ENCODE measurements at regions not wholly inside any gene's neighbourhood (a gene's known extent, or its start where the extent isn't known, plus 50 kb on each side); places are given as distances from the start of the nearest gene placed in this dataset.

DNA sequence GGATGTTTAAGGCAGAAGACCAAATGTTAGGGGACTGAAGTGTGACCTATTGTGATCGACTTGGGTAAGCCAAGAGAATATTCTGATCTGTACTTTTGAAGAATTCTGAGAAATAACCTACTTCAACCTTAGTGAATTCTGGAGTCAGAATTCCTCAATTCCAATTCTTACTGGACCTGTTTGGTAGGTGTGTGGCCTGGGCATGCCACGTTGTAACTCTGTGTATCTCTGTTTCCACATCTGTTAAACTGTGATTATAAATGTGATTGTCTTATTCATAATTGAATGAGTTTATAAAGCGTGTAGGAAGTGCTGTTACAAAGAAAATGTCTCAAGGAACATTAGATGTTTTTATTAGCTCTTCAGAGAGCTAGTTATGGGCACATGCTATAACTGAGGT lies 64.5 kb downstream of the TUSC1 start:
- DNase-seq, result no peak

DNA sequence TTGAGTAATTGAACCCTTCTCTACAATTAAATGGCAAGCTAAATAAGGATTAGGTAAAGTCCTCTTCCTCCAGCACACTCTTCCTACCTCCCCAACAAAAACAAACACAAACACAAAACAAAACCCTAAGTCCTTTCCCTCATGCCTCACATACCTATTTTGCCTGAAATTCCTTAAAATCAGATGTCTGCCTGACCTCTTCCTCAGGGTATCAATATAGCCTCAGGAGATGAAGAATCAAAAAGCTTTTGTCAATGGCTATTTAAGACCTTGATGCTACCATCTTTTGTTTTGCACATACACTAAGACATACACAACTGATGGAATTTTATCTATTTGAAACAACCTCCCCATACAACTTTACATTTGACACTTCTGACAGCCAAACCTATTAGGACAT lies 75.1 kb downstream of the TUSC1 start:
- no peak for DNase-seq

DNA sequence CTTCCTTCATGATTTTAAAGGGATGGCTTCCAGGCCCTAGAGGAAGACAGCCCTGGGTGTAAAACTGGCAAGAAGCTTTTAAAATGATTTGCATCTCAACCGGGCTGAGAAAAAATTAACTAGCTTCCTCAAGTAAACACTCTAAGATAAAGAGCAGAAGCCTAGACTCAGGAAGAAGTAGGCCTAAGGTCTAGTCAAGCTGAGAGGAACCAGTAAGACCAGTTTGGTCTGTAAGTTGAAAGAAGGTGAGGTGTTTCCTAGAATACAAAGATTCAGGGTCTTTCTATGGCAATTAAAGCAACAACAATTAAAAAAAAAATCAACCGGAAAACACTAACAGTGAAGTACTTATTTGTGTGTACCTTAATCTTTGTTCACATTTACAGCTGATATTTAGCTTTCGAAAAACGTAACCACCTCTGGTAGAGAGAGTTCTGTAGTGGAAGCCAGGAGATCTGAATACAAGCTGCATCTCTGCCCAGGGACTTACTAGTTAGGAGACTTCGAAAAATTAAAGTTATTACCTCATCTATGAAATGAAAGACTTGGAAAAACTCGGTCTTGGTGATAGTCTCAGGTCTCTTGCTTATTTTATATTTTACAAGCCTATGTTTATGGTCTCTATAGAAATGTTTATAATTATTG lies 75.7 kb downstream of the TUSC1 start:
- no peak for DNase-seq

DNA sequence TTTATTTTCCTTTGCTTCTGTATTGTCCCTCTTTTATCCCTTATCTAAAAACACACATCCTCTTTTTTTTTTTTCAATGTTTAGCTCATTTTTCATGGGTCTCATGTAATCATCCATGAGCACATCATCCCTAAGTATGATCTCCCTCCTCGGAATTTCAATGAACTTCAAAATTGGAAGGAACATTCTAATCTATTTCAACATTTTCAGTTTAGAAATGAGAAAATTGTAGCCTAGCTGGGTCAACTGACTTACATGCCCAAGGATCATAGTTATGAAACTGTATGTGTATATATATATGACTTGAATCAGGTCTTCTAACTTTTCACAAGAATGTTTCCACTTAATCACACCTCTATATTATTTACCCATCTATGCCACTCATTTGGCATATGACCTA lies 77.7 kb downstream of the TUSC1 start:
- DNase-seq, result no peak

DNA sequence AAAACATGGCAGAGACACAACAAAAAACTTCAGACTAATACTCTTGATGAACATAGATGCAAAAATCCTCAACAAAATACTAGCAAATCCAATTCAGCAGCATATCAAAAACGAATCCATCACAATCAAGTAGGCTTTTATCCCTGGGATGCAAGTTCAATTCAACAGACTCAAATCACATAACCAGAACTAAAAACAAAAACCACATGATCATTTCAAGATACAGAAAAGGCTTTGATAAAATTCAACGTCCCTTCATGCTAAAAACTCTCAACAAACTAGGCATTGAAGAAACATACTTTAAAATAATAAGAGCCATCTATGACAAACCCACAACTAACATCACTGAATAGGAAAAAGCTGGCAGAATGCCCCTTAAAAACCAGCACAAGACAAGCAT lies 93.6 kb downstream of the TUSC1 start:
- no peak for DNase-seq

DNA sequence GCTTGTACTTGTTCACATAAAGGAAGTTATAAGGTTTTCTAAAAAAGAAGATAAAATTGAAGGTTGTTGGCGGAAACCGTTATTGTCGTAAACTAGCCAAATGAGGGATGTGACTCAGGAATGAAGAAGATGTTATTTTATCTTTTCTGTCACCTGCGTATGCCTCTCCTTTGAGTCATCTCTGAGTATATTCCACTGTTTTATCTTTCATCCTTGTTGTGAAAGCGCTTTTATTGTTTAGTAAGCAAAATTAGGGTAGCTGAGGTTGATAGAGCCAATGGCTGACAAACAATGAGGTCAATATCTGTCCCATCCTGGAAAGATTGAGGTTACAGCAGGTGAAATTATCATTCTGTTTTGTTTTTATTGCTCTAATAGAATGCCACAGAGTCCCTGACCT lies 105.0 kb downstream of the TUSC1 start:
- DNase-seq, result no peak

DNA sequence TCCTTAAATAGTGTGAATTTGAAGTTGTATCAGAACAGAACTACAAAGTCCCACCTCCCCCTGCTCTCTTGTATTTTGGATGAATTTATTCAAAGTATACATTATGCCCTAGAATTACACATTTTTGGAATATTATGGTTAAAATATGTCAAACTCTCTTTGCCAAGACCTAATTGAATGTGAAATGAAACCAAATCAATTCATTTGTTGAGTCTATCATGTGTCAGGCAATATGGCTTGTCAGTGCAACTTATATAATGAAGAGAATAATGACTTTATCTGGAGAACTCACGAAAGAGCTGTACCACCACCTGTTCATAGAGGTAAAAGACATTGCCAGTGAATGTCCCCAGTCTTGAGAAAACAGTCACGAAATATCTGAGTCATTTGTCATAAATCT lies 106.8 kb downstream of the TUSC1 start:
- DNase-seq, result no peak

DNA sequence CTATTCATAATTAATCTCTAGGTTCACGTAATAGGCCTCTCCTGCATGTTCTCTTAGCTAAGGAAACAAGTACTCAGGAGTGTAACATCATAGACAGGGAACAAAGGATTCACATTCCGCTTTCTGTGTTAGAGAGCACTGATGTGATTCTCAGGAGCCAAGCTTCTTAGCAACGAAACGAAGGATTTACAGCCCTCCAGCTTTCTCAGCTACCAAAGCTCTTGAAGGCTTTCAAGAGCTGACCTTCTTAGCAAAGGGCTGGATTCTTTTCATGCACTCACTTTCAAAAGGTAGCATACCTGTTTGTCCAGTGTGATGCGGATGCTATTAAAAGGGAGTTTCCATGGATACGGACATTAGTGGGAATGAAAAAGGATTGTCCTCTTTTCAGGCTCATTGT lies 107.4 kb downstream of the TUSC1 start:
- no peak for DNase-seq

DNA sequence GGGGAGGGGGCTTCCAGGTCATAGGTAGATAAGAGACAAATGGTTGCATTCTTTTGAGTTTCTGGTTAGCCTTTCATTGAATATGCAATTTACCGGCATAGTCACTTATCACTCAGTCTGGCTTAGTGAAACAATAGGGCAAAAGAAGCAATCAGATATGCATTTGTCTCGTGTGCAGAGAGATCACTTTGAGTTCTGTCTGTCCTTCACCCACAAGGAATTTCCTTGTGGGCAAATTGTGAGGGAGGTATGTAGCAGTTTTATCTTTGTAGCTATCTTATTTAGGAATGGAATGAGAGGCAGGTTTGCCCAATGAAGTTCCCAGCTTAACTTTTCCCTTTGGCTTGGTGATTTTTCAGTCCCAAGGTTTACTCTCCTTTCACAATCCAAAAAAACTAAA lies 116.1 kb downstream of the TUSC1 start:
- DNase-seq, result no peak

DNA sequence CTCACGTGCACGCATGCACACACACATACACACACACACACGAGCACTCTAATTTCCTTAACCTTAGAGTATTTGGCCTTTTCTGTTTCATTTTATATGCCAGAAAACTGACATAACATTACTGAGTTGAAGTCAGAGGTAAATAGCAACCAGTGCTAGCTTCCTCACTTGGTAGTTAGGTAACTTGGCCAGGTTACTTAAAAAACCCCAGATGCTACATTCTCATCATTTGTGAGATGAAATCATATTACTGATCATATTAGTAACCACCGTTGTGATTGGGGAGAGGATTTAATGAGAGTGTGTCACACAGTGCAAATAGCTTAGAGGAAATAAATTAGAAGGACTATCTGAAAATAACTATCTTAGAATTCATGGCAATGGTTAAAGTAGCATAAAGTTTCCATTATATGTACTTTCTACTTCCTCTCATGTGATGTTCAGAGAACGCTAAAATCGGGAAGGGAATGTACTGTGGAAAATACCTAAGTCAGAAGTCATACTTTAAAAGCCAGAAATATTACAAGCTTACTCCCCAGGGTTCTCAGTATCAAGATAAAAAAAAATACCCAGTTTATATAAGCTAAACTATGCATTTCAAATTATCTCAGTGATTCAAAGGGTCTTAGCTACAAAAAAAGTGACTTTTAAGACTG lies 120.5 kb downstream of the TUSC1 start:
- DNase-seq, result no peak

DNA sequence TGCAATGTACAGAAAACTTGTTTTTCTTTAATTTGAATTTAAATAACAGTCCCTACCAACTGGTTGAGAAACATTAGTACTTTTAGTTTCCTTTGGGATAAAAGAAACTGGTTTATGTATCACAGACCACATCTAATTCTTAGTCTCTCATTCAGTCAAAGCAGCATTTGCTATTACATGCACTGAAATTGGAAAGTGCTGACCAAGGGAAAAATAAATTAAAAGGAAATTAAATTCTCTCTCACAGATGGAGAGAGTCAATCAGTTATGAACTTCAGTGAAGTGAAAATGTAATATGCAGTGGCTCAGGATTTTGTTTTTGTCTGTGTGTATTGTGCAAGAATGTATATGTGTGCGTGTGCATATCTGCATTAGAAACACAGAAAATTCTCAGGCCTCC lies 121.7 kb downstream of the TUSC1 start:
- DNase-seq, result no peak

DNA sequence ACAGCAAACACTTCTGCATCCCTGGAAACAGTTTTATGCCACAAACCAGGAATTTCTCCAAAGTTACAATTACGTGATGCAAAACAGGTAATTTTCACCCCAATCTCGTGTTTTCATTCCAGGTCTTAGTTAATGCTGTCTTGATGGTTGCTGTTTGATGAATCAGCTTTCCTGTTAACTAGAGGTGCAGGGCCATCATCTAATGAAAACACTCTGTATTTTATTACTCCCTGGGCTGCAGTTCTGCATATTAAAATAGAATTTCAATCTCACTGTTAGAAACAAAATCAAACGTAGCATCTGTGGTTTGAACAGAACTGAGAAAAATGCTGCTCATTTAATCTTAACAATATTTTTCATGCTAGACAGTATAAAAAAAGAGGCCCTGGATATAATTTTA lies 129.4 kb downstream of the TUSC1 start:
- no peak for DNase-seq

DNA sequence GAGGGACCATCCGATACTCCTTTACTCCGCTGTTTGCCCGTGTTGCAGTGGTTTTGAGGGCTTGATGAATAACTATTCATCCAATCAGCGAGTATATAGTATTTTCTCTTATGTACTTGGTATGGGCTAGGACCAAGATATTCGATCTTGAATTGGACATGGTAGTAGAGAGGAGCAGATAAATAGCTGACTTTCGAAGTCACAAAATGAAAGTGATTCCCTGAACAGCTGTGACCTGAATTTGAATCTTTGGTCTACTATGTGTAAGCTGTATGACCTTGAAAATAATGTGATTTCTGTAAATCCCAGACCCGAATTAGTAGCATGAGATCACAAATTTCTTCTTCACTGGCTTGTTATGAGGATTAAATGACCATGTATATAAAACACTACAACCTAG lies 134.4 kb downstream of the TUSC1 start:
- DNase-seq, result no peak

DNA sequence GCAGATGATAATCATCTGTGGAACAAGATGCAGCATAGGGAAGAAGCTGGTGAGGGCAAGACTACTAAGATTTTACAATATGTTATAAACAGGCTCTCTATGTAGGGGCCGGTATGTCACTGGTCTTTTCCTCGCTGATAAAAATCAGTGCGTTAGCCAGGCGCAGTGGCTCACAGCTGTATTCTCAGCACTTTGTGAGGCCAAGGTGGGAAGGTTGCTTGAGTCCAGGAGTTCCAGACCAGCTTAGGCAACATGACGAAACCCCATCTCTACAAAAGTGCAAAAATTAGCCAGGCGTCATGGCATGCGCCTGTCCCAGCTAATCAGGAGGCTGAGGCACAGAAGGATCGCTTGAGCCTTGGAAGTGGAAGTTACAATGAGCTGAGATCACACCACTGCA lies 135.9 kb downstream of the TUSC1 start:
- no peak for DNase-seq

DNA sequence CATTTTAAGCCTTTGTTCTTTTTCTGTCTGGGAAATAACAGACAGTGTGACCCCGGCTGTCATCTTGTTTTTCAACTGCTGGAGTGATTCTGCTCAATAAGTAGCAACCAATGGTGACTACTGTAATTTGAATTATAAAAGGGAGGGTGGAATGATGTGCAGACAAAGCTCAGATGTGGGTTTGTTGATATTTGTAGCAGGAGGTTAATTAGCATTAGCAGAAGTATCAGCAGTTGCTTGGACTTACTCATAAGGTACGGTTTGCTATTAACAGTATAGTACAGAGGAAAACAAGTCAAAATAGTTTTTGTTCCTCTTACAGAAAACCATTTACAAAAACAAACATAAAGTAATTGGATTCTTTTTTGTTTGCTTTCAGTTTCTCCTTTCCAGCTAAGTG lies 140.4 kb downstream of the TUSC1 start:
- DNase-seq, result no peak

DNA sequence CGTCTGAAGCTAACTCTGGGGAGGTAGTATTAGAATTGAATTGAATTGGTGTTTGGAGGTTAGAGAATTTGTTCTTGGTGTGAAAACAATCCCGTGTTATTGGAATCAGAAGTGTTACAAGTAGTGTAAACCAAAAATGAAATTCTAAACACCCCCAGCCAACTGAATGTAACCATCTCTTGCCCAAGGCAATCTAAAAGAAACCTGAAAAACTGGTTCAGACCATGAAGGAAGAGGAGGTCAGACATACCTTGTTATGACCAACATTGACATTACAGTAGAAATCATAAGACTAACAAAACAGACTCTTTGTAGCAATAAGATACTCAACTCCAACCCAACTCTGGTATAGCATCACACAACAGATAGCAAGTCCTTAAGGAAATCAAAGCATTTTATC lies 159.0 kb downstream of the TUSC1 start:
- DNase-seq, result no peak

DNA sequence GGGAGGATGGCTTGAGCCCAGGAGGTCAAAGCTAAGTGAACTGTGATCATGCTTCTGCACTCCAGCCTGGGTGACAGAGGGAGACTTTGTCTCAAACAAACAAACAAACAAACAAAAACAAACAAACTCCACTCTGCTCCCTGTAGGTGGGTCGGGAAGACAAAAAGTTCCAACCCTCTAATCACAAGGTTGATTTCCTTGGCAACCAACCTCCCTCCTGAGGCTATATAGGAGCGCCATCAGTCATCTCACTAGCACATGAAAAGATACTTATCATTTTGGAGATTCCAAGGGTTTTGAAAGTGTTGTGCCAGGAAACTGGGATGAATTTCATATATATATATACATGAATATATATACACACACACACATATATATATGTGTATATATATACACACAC lies 160.5 kb downstream of the TUSC1 start:
- DNase-seq, result no peak

DNA sequence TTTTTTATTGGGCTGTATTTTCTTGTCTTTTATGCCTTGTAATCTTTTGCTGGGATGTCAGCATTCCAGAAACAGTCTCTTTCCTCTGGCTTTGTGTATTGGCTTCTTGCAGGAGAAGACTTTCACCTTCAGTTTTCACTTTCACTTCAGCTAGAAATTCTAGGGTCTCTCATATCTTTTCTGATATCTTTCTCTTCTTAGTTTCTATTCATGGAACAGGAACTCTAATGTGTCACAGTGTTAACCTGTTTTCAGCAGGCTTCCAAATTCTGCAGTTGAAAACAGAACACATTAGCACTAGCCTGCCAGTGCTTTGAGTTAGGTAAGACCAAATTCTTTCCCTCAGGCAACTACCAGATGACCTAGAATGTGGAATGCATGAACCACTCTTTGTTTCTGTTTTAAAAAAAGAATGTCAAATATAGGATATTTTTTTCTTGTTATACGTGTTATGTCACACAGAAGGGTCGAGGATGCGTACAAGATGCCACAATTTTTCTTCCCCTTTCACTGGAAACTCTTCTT lies 164.7 kb downstream of the TUSC1 start:
- no peak for DNase-seq

DNA sequence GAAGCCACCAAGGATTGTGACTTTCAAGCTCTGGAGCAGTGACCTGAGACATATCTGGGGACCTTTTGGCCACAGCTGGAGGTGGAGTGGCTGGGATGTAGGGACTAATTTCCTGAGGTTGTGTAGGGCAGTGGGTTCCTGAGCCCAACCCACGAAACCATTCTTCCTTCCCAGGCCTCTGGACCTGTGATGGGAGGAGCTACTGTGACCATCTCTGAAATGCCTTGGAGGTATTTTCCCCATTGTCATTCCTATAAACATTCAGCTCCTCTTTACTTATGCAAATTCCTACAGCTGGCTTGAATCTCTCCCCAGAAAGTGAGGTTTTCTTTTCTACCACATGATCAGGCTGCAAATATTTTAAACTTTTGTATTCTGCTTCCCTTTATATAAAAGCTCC lies 172.6 kb downstream of the TUSC1 start:
- no peak for DNase-seq

DNA sequence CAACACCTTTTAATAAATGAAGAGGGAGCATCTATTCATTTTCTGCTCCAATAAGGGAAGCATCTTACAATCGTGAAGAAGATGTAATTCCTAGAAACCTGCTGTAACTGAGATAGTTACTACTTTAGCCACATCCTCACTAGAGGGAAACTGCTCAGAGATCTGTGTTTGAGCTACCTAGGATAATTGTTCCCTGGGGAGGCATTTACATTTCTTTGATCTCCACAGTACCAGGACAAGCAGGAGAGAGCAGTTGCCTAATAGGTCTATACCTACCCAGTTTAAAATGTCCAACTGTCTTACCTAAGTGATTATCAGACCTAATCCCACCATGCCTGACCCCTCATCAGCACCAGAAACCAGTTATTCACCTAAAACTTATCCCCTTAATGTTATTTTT lies 196.9 kb downstream of the TUSC1 start:
- DNase-seq, result no peak

DNA sequence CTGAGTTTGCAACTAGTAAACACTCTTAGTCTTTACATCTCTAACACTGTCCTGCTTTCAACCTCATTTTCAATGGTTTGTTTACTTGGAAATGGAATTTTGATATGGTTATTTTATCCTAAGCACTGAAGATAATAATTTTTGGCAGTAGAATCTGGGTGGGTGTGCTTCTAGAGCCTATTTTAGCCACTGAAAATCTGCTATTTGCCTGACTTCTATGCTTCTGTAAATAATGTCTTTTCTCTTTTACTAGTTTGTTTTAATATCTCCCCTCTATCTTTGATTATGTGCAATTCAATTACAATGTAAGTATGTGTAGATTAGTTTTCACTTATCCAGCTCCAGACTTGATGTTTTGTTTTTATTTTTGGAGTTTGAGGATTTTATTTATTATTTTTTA lies 197.5 kb downstream of the TUSC1 start:
- no peak for DNase-seq

DNA sequence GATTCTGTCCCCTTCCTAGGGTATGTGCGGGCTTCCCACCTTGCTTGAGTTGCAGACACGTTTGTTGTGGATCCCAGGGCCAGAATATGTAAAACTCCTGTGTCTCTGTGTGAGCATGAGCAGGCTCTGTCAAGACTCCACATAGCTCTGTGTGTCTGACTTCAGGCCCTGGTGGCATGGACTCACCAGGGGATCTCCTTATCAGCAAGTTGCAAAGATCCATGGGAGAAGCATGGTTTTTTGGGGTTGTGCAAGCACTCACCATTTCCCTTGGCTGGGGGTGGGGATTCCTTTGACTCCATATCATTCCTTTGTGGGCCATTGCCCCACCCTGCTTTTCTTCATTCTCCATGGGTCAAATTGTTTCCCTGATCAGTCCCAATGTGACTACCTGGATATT lies 205.6 kb downstream of the TUSC1 start:
- no peak for DNase-seq

DNA sequence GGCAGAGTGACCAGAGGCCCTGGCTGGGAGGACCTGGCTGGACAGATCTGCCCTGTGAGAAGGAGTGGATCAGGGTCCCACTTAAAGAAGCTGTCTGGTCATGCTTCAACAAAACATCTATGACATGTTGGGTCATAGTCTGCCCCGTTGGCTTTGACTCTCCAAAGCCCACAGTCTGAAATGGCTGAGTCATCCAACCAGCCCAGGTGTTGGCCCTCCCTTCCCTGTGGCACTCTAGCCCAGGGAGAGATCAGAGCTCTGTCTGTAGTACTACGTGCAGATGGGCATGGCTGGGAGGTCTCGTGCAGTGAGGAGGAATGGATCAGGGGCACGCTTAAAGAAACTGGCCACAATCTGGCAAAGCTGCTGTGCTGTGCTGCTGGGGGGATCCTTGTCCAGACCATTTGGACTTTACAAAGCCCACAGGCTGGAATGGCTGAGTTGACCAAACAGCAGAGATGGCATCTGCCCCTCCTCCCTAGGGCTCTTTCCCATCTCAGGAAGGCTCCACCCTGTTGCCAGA lies 206.1 kb downstream of the TUSC1 start:
- no peak for DNase-seq

DNA sequence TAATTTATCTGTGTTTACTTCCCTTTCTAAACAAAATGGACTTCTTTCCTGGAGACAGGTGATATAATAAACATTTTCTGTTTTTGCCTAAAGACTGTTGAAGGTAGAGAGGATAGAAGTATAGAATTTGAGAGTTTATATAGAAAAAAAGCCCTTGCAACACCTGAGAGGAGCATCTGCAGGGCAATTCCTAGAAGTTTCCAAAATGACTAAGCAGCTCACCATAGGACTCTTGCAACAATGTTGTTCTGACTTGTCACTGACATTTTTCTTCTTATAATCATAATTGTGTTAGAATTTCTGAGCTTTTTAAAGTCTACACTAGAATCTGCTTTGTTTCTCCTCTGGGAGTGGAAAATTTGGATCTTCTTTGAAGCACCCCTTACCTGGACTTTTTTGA lies 216.8 kb downstream of the TUSC1 start:
- DNase-seq, result no peak

DNA sequence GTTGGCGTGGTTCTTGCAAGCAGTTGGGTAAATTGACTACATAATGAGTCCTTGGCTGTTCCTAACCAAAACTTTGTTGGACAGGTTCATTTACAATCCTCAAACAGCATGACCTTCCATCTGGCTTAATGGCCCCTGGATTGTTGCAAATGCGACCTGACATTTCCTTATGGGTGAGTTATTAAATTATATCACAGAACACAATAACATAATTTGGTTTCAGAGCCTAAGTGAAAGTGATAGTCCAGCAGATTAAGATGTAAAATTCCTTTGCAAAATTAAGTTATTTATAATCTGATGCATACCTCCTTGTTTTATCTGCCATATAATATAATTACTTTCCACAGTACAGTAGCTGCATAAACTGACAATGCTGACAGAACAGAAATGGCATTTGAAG lies 224.4 kb downstream of the TUSC1 start:
- no peak for DNase-seq

All from NCI-H2081 treated with DMSO at 0.1 percent for 48 hours (cell line).